ENCODE measurements at regions not wholly inside any gene's neighbourhood (a gene's known extent, or its start where the extent isn't known, plus 50 kb on each side); places are given as distances from the start of the nearest gene placed in this dataset.

GRCh38 chr10:56123247-56123646 lies 237.8 kb downstream of the ZWINT start:
- TF ChIP-seq CTCF (IDR thresholded peaks at IDR 0.05; ENCODE audit: insufficient read depth, low read depth, low read length) = no peak
- TF ChIP-seq EZH2 (IDR thresholded peaks at IDR 0.05; ENCODE audit: insufficient read depth, low read length) = no peak

All from astrocyte (in vitro differentiated cells and primary cell).